ENCODE measurements at regions not wholly inside any gene's neighbourhood (a gene's known extent, or its start where the extent isn't known, plus 50 kb on each side); places are given as distances from the start of the nearest gene placed in this dataset.

DNA sequence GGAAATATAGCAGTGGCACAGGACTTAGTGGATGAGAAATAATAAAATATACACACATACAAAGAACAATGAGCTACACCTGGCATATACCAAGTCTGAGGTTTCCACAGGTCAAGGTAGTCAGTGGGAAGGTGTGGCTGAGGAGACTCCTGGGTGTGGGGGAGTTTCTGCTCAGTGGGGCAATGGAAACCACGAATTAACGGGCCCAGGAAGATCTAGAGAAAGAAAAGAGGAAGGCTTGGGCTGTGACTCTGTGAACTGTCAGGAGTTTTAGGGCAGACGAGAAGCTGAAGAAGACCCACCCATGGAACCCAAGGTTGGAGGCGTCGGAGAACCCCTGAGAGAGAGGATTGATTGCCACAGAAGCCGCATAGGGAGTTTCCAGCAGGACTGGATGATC, 196.5 kb downstream of the HERPUD2 start:
- DNase-seq = no peak

DNA sequence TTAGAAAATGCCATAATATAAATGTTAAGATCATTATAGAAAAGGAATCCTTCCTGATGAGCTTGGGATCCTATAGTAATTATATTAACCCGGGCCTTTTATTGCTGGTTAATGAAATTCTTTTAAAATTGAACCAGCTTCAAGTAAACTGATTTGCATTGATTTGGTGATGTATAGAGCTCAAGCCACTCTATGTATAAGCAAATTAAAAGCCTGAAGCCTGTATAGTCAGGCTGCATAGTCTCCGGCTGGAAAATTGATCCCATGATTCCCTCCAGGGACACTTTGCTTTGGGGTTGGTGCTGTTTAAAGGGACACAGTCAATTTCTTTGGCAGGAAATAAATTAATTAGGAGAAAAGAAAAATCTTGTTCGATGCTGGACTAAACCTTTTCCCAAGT, 199.1 kb downstream of the HERPUD2 start:
- DNase-seq = no peak

DNA sequence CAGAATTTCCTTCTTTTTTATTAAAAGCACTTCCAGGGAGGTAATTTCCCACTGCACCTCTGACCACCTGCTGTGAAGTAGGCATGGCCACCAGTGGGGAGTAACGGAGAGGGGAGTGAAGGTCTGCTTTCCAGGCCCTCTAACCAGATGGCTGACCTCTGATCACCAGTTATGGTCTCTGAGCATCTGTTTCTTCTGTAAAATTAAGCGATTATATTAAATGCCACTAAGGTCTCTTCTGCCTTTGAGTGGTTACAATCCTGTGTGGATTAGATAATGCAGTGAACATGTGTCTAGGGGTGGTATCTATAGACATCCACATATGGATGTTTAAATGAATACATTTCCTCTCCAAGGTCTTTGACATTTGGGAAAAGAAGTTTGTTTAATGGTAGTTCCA, 199.6 kb downstream of the HERPUD2 start:
- no peak for DNase-seq

DNA sequence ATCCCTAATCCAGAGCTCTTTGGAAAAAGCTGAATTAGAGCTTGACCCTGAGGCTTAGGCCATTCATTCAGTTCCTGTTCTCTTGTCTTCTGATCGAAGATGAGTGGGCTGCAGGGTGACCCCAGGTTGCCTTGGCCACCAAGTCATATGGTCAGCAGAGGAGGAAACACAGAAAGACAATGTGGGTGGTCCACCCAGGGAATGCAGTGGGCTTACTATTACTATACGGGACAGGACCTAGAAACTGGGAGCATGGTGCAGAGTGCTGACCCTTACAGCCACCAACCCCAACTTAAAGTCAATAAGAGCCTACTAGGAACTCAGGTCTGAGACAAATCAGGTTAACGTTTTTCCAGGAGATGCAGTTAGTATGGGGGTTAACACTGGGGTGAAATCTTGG, 200.5 kb downstream of the HERPUD2 start:
- DNase-seq = no peak

DNA sequence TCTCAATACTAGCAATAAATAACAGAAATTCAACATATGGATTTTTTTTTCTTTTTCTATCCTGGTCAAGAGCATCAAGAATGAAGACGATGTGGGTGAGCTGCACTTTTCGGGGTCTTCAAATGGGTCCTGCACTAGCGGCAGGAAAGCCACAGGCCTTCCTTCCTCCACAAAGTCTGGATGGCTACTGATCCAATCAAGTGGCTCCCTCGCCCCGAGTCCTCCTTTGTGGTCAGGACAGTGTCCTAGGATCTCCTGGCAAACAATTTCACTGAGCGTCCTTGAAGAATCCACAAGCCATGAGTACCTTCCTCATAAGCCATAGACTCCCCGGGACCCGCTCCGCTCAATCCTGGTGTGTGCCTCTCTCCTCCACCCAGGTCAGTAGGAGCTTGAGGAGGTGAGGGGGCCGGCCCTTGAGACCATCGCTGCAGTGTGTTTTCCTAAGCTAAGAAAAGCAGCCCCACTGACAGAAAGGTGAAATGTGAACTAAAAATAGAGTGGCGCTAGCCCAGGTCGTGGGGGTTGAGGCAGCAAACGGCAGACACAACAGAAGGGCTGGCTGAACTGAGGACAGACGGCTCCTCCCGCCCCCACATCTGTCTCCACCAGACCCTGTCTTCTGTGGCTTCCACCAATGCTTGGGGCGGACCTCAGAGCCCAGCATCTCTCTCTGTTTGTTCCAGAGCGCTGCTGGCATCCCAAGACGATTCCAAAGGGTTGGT, 202.3 kb downstream of the HERPUD2 start:
- DNase-seq = no peak

DNA sequence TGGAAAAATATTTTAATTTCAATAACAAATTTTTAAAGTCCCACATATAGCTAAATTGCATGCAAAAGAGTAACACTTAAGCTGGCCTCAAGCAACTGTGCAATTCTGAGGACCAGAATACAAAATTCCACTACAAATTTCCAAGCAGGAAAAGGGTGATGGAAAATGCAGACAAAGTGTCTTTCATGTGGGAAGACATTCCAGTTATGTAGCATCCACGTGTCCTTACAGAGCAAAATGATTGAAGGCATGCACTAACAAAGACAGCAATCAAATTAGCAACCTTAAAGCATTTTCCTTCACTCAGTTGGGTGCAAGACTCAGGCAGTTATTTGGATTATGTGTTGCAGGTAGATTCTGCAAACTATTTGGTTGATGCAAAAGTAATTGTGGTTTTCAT, 203.7 kb downstream of the HERPUD2 start:
- DNase-seq = no peak

DNA sequence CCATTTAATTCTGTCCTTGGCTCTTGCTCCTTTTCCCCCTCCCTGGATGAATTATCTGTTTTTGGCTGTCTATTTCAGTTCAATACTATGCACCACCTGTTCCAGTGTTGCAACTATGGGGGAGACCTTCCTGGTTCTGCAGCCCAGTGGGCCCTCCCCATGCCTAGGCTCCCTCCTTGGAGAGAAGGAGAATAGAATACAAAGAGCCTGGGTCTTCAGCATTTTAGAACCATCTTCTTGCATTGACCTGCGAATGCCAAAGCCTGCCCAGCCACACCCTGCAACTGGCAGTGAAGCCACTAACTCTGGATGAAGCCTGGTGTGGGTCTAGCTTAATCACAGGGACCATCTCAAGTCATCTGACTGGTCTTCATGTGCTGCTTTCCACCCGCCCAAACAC, 207.1 kb downstream of the HERPUD2 start:
- no peak for DNase-seq

DNA sequence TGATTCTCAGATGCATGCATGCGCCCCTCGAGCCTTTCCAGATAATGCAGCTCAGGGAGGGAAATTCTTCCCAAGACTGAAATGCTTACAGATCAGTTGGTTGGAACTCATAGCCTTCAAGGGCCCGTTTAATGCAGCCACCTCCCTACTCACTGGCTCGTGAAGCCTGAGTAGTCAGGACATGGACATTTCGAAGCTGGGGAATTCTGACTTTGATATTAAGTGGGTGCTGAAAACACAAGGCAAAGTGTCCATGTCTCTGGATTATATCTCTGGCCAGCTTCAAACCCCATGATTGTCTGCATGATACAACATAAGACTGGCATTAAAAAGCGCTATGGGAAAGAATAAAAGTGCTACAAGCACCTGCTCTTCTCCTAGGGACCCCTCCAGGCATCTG, 207.5 kb downstream of the HERPUD2 start:
- no peak for DNase-seq

DNA sequence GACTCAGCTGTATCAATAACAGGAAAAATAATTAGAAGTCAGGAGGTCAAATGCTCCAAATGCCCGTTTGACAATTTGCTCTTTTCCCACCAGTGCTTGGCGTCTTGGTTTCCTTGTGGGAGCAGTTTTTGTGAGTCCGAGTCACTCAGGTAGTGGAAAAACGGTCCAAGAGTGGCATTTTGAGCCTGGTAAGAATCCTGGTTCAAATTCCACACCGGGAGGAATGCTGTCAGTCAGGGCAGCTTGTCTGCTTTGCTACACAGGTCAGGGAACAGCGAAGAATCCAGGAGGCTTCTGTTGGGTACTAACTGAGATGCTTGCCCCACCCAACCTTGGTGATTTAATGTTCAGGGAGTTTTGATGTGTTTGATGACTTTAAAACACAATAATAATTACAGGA, 209.5 kb downstream of the HERPUD2 start:
- no peak for DNase-seq

DNA sequence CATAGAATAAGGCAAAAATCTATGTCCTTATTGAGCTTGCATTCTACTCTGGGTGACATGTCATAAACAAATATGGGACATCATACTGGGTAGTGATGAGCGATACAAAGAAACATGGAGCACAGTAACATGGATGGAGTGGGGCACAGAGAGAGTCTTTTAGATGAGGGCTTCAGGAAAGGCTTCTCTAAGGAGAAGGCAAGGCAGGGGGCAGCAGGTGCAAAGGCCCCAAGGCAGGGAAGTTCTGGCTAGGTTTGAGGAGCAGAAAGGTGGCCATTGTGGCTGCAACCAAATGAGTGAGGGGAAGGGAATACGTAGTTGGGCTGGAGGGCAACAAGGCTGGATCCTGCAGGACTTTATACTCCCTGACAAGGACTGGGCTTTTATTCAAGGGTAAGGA, 211.4 kb downstream of the HERPUD2 start:
- DNase-seq = no peak

DNA sequence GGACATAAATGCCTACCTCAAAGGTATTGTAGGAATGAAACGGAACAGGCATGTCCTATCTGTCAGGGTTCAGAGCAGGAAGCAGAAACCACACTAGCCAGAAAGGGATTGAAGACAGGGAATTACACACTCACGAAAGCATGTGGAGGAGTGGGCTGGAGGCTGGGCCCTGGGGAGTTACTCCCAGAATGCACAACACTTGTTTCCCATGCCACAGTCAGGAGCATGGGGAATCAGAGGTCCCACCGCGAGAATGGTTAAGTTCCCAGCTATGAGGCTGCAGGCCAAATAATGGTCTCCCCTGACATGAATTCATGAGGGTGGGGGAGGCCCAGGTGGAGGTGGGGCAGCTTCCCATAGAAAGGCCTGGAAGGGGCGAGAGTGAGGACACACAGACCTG, 212.7 kb downstream of the HERPUD2 start:
- no peak for DNase-seq

DNA sequence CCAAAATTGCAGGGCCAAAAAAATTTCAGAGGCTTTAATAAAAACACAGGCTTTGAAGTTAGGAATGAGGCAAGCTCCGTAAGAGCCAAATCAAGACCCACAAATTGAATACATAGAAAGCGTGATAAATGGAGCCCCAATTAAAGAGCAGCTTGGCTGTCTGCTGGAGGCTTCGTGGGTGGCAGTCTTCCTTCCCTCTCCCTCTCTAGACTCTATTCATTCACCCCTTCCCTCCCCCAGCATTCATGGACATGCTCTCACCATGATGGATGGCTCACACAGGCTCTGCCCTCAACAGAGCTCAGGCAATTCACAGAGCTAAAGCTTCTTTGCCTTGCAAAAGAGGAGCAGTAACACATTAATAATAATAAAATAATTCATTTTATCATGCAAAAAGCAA, 214.1 kb downstream of the HERPUD2 start:
- no peak for DNase-seq

DNA sequence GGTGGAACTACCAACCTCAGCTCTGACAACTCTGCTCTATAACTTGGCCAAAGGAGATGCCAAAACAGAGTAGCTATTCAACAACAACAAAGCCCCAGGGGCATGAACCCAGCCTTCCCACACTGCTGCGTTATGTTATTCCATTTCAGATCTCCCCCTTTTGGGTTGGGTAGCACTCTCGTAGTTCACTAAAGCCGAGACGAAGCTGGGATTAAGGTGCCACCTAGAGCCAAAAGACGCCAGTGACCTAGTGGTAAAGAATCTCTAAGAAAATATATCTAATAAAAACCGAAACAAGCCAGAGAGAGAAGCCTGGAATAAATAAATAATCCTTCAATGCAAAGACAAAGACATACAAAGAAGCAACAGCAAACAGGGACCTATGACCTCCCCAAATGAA, 217.3 kb downstream of the HERPUD2 start:
- no peak for DNase-seq

DNA sequence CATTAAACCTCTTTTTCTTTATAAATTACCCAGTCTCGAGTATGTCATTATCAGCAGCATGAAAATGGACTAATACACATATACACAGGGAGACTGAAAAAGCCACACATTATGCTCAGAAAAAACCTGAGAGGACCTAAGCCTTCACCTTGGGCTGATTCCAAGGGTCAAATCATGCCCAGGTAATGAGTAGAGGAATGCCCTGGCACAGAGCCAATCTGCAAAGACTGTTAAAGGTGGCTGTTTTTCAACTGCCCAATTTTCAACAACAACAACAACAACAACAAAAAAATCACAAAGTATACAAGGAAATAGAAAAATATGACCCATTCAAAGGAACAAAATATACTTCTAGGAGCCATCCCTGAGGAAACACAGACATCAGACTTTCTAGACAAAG, 220.2 kb upstream of the TBX20 start:
- DNase-seq = no peak

DNA sequence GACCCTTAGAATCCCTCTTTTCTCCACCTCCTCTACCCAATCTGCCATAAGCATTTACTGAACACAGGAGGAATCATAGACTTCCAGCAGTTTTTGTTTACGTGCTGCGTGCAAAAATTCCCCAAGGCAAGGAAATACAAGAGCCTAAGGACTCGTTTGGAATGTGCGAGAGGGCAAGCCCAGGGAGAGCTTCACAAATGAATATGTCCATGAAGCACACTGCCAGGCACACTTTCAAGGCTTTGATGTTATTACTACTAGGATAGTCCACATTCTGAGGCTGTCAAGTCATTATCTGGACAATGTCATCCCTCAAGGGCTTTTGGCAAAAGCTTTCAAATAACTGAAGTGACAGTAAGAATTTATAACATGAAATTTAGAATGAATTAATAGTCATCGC, 214.7 kb upstream of the TBX20 start:
- DNase-seq = no peak

DNA sequence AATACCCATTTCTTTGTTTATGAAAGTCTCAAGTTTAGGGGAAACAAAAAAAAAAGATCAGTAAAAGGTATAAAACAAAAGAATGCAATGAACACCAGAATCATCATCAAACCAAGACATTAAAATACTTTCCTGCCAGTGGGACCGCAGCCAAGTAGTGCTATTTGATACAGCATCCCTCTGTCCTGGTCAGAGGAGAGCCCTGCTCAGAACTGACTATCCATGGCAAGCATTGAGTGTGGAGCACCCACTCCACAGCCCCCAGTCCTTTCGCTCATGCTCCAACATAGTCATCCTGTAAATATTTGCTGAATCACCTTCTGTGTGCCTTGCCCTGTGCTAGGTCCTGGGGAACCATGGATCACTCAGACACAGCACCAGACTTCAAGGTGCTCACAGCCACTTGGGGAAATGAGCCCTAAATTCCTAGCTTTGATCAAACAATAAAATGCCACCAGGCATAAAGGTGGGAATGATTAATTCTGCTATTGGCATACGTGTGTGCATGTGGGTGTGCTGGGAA, 213.6 kb upstream of the TBX20 start:
- DNase-seq = no peak

DNA sequence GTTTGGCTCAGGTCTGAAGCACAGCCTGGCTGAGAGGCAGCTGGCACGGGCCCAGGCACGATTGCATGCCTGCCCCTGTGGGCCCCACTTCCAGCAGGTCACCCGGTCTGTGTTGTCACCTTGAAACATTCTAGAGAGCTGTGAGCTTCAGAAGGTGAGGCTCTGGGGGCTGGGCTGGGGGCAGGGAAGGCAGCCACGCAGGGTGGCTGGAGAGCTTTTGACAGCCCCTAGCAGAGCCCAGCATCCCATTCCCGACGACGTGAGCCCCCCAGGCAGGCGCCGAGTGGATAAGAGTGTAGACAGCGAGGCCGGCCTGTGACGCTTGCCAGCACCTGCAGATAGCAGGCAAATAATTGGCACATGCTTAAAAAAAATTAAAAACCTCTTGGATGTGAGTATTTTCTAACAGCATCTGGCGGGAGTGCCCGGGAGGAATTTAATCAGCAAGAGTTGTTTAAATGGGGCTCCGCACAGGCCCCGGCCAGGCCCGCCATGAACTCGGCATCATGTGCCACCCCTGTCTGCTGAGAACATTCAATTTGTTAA, 212.0 kb upstream of the TBX20 start:
- peak; percentile 87 for DNase-seq

DNA sequence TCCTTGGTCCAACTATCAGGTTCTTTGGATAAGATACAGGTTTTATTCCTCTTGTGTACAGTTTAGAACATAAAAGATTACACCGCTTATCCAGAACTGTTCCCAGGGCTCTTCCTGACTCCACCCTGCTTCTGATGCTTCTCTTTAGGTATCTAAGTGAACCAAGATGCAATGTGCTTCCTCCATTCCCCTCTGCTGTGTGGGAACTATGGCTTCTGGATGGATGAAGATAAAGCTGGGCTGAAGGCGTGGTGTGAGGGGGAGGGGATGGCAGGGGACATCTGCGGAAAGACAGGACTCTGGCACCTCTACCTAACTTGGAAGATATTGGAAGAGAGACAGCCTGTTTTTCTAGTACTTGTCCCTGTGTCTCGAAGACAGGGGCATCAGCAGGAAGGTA, 209.9 kb upstream of the TBX20 start:
- DNase-seq = no peak

DNA sequence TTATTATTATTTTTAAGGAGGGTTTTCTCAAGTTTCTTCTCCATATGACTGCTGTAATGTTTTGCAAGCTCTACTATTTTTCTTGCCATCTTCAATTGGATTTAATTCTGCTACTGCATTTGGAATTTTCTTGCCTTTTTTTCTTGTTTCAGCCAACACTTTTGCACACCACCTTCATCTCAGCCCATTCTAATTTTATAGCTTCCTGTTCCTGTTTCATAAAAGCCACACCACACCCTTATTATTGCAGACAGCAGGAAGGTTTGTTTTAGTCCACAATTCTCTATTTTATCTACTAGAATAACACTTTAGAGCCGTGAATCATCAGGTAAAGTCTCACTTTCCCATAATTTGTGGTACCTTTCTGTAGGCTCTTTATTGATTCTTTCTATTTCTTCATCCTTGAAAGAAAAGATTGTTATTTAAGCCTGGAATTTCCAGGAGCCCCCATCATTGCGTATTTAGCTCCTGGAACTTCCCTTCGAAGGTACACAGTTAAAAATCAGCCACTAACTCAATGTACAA, 209.3 kb upstream of the TBX20 start:
- no peak for DNase-seq

DNA sequence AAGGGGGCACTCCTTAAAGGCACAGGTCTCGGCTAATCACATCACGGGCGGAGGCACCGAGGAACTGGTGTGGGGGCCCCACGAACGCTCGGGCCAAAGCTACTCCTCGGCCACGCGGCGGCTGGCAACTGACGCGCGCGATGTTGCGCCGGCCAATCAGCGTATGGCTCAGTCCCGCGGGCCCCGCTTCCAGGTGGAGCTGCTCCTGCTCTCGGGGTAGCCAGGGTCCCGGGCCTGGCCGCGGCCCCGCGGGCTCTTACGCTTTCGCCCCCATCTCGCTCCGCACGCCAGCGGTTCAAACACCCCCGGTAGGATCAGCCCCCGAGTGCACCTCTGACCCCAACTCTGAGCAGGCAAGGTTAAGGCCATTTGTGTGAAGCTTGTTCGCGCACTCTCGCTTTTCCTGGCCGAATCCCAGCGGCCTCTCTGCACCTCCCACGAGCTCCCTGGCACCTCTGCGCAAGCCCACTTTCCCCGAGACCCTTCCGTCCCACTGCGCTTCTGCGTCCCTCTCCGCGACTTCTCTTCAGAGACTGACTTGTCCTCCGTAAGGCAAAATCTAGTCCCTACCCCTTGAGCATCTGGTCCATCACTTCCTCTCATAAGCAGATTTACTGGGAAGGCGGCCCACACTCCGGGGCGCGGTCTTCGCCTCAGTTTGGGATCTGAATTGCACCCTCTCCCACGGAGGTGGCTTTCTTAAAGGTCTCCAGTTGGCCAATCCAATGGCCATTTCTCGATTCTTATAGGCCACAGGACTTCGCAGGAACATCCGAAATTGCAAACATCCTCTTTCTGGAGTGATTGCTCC, 200.9 kb upstream of the TBX20 start:
- no peak for DNase-seq

DNA sequence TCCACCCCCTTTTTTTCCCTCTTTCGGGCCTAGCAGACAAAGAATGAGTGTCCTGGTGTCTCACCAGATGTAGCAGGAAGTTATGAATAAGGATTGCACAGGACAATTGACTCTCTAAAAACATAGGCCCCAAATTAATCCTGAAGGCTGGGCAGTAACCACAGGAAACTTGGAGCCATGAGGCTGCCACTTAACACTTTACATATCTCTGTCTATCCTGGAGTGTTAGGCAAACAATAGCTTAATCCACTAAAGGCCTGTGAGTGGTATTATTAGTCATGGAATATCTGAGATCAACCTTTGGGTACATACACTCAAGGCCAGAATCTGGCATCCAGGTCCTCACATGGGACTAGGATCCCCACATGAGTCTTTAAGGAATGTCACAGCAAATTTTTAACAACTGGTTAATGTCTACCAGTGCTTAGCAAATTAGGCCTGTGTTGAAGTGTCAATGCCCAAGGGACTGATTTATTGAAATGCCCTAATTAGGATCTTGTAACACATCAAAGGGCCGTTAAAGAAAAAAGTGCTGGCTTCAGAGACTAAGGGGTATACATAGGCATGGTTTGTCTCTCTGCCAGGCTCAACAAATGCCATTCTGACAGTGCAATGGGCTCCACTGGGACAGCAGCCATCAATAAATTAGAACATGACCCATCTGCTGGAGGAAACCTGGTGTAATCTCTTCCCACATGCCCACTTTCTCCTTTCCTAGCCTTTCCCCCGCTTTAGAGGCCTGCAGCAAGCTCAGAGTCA, 196.7 kb upstream of the TBX20 start:
- DNase-seq = peak; percentile 75

DNA sequence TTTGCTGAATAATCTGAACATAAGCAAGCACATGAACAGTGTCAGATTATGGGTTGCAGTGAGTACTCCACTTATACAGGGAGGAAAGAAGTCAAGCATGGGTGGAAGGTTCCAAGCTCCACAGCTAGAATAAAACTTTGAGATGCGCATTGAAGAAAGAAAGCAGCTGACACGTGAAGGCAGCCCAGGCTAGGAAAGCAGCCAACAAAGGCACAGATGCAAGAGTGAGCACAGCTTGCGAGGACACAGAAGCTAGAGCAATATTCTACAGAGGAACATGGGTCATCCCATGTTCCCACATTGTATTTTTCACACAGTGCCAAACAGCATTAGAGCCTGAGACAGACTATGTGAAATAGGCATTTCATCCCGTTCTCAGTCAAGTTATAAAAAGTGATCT, 194.6 kb upstream of the TBX20 start:
- DNase-seq = no peak

DNA sequence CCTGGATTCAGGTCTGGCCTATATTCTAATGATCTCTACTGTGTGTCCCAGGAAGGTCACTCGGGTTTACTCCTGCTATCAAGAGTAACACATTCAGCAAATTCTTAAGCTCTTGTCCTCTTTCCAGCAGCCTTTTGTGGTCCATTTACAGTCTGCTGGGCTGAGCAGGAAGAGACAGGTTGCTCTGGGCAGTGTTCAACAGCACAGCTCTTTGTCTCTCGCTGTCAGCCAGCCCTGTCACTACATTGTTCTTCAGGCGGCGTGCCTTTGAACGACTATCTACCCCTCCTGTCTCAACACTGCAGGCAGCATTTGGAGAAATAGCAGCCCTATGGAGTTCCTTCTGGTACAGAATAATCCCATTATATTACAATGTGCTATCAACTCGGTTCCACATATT, 192.2 kb upstream of the TBX20 start:
- no peak for DNase-seq

Data from DMS79 (cell line).